ENCODE measurements at regions not wholly inside any gene's neighbourhood (a gene's known extent, or its start where the extent isn't known, plus 50 kb on each side); places are given as distances from the start of the nearest gene placed in this dataset.

GRCh38 chr20:39243962-39244361 lies 281.8 kb downstream of the DHX35 start:
- no peak for DNase-seq (ENCODE audit: low read depth in 2 of 2)

- DNase-seq (ENCODE audit: low read depth in 2 of 2): no peak
Observed at GRCh38 chr20:39242614-39243013, 280.5 kb downstream of the DHX35 start.

- DNase-seq (ENCODE audit: low read depth in 2 of 2): no peak
Observed at GRCh38 chr20:39234520-39235095, 272.5 kb downstream of the DHX35 start.

- DNase-seq (ENCODE audit: low read depth in 2 of 2): no peak
Observed at GRCh38 chr20:39233755-39234154, 271.6 kb downstream of the DHX35 start.

- DNase-seq (ENCODE audit: low read depth in 2 of 2): no peak
Observed at GRCh38 chr20:39227416-39227815, 265.3 kb downstream of the DHX35 start.

- no peak for DNase-seq (ENCODE audit: low read depth in 2 of 2)
Observed at GRCh38 chr20:39225978-39226377, 263.8 kb downstream of the DHX35 start.

- DNase-seq (ENCODE audit: low read depth in 2 of 2): no peak
Observed at GRCh38 chr20:39225536-39225935, 263.4 kb downstream of the DHX35 start.

GRCh38 chr20:39222101-39222500 lies 260.0 kb downstream of the DHX35 start:
- no peak for DNase-seq (ENCODE audit: low read depth in 2 of 2)

- no peak for DNase-seq (ENCODE audit: low read depth in 2 of 2)
Observed at GRCh38 chr20:39216195-39216594, 254.1 kb downstream of the DHX35 start.

GRCh38 chr20:39214828-39215227 lies 252.7 kb downstream of the DHX35 start:
- DNase-seq (ENCODE audit: low read depth in 2 of 2): no peak

- DNase-seq (ENCODE audit: low read depth in 2 of 2): no peak
Observed at GRCh38 chr20:39213476-39214145, 251.5 kb downstream of the DHX35 start.

GRCh38 chr20:39211060-39211748 lies 249.1 kb downstream of the DHX35 start:
- DNase-seq (ENCODE audit: low read depth in 2 of 2): no peak

GRCh38 chr20:39210341-39211036 lies 248.3 kb downstream of the DHX35 start:
- no peak for DNase-seq (ENCODE audit: low read depth in 2 of 2)

GRCh38 chr20:39206899-39207564 lies 244.9 kb downstream of the DHX35 start:
- no peak for DNase-seq (ENCODE audit: low read depth in 2 of 2)

- DNase-seq (ENCODE audit: low read depth in 2 of 2): no peak
Observed at GRCh38 chr20:39195582-39196021, 233.5 kb downstream of the DHX35 start.

- DNase-seq (ENCODE audit: low read depth in 2 of 2): no peak
Observed at GRCh38 chr20:39190666-39191570, 228.8 kb downstream of the DHX35 start.

- no peak for DNase-seq (ENCODE audit: low read depth in 2 of 2)
Observed at GRCh38 chr20:39188266-39188765, 226.2 kb downstream of the DHX35 start.

GRCh38 chr20:39181490-39181889 lies 219.3 kb downstream of the DHX35 start:
- no peak for DNase-seq (ENCODE audit: low read depth in 2 of 2)

- no peak for DNase-seq (ENCODE audit: low read depth in 2 of 2)
Observed at GRCh38 chr20:39176457-39176856, 214.3 kb downstream of the DHX35 start.

GRCh38 chr20:39170896-39171463 lies 208.8 kb downstream of the DHX35 start:
- DNase-seq (ENCODE audit: low read depth in 2 of 2): no peak

All from stimulated activated CD4-positive, alpha-beta T cell treated with anti-CD3 and anti-CD28 coated beads, Interleukin-1b, Interleukin-23, amount 100 ng/mL, for 4 hours (primary cell).